SH-SY5Y (cell line): ENCODE measurements at regions not wholly inside any gene's neighbourhood (a gene's known extent, or its start where the extent isn't known, plus 50 kb on each side); places are given as distances from the start of the nearest gene placed in this dataset.

Experiments
- GATA2 ChIP-seq: IDR thresholded peaks from 2 replicates; pipeline ENCODE4 v1.6.1; 2011; ENCODE audit warnings: mild to moderate bottlenecking, low read depth, low read length
- GATA3 ChIP-seq: IDR thresholded peaks from 2 replicates; pipeline ENCODE4 v1.6.1; 2011; ENCODE audit warnings: low read depth, mild to moderate bottlenecking, low read length, moderate library complexity

DNA sequence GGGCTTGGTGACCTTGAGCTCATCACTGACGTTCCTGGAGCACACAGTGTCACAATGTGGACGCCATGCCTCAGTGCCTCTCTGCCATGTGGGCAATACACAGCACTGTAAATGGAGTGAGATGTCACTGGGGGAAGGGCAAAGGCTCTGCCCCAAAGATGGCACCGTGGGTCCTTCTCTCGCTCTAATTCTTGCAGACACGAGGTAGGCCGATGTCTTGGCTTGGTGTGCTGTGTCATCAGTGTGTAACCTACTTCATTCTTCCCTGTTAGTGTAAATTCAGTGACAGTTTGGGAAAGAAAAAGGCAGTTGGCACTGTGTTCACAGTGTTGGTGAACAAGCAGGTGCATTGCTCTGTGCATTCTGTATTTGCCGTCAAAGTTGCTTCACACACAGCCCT, 309.3 kb upstream of the MYT1L start:
- TF ChIP-seq GATA2: no peak
- TF ChIP-seq GATA3: no peak
